ENCODE measurements at regions not wholly inside any gene's neighbourhood (a gene's known extent, or its start where the extent isn't known, plus 50 kb on each side); places are given as distances from the start of the nearest gene placed in this dataset.

DNA sequence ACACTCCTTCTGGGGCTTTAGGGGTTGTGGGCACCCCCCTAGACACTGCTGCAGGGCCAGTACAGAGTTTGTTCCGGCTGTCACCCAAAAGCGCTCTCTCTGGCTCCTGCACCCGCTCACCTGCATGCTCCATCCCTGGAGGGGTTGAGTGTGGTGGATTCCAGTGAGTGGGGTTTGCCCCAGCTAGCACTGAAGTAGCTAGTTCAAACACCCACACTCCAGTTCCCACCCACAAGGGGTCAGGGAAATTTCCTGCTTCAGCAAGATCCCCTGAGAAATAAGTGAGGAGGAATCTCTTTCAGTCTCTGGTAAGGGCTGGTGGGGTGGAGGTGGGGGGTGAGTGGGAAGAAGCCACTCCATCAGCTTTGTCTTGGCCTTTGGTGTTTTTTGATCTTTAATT is 73.6 kb downstream of the TMEM17 start:
- Histone ChIP-seq H3K4me3 (ENCODE audit: insufficient read depth, low read depth, low read length, poor library complexity, severe bottlenecking) (no peak overlapping the region), H3K27ac (ENCODE audit: insufficient read depth, low read length, poor library complexity, severe bottlenecking) (no peak overlapping the region), H3K9me3 (ENCODE audit: control insufficient read depth, low read length) (no peaks in the 10 kb centered on the region), H3K27me3 (replicated peaks; ENCODE audit: control insufficient read depth, insufficient read depth, low read length, poor library complexity, severe bottlenecking) (no peaks in the 10 kb centered on the region), H3K36me3 (ENCODE audit: control insufficient read depth, insufficient read depth, low read length) (no peaks in the 10 kb centered on the region), H3K4me1 (ENCODE audit: control insufficient read depth, insufficient read depth, low read length, poor library complexity, severe bottlenecking) (no peaks in the 10 kb centered on the region)
- no peak for DNase-seq

- Histone ChIP-seq H3K36me3 (ENCODE audit: control insufficient read depth, insufficient read depth, low read length) (no peaks in the 10 kb centered on the region), H3K9me3 (ENCODE audit: control insufficient read depth, low read length) (no peaks in the 10 kb centered on the region), H3K4me3 (ENCODE audit: insufficient read depth, low read depth, low read length, poor library complexity, severe bottlenecking) (no peak overlapping the region), H3K4me1 (ENCODE audit: control insufficient read depth, insufficient read depth, low read length, poor library complexity, severe bottlenecking) (no peaks in the 10 kb centered on the region), H3K27ac (ENCODE audit: insufficient read depth, low read length, poor library complexity, severe bottlenecking) (no peak overlapping the region), H3K27me3 (replicated peaks; ENCODE audit: control insufficient read depth, insufficient read depth, low read length, poor library complexity, severe bottlenecking) (no peaks in the 10 kb centered on the region)
- no peak for DNase-seq
These were observed 74.5 kb downstream of the TMEM17 start for GRCh38 chr2:62431512-62431911.

GRCh38 chr2:62430146-62430545 is 75.8 kb downstream of the TMEM17 start:
- no peak overlapping the region for H3K27ac ChIP-seq (ENCODE audit: insufficient read depth, low read length, poor library complexity, severe bottlenecking)
- no peak overlapping the region for H3K4me3 ChIP-seq (ENCODE audit: insufficient read depth, low read depth, low read length, poor library complexity, severe bottlenecking)
- H3K27me3 ChIP-seq (replicated peaks; ENCODE audit: control insufficient read depth, insufficient read depth, low read length, poor library complexity, severe bottlenecking): no peaks in the 10 kb centered on the region
- DNase-seq: no peak
- no peaks in the 10 kb centered on the region for H3K36me3 ChIP-seq (ENCODE audit: control insufficient read depth, insufficient read depth, low read length)
- H3K9me3 ChIP-seq (ENCODE audit: control insufficient read depth, low read length): no peaks in the 10 kb centered on the region
- H3K4me1 ChIP-seq (ENCODE audit: control insufficient read depth, insufficient read depth, low read length, poor library complexity, severe bottlenecking): no peaks in the 10 kb centered on the region

DNA sequence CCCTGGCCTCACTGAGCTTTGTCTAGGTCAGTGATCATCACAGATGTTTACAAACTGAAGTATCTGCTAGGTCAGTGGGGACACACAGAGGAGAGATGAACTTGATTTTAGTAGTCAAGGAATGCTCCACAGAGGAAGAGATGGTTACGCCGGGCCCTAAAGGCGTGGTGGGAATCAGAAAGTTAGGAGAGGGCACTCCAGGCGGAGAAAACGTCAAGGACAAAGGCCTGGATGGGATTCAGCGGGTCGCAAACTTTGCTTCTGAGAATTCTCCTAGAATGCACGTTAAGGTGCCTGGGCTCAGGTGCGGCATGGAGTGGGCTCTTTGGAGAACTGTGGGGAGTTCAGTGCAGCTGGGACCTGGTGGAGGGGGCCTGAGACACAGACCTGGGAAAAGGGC is 78.8 kb downstream of the TMEM17 start:
- H3K27ac ChIP-seq (ENCODE audit: insufficient read depth, low read length, poor library complexity, severe bottlenecking): no peak overlapping the region
- DNase-seq: no peak
- no peaks in the 10 kb centered on the region for H3K27me3 ChIP-seq (replicated peaks; ENCODE audit: control insufficient read depth, insufficient read depth, low read length, poor library complexity, severe bottlenecking)
- H3K4me3 ChIP-seq (ENCODE audit: insufficient read depth, low read depth, low read length, poor library complexity, severe bottlenecking): no peak overlapping the region
- no peaks in the 10 kb centered on the region for H3K9me3 ChIP-seq (ENCODE audit: control insufficient read depth, low read length)
- H3K4me1 ChIP-seq (ENCODE audit: control insufficient read depth, insufficient read depth, low read length, poor library complexity, severe bottlenecking): no peaks in the 10 kb centered on the region
- H3K36me3 ChIP-seq (ENCODE audit: control insufficient read depth, insufficient read depth, low read length): no peaks in the 10 kb centered on the region

- Histone ChIP-seq H3K4me3 (ENCODE audit: insufficient read depth, low read depth, low read length, poor library complexity, severe bottlenecking) (no peak overlapping the region), H3K4me1 (ENCODE audit: control insufficient read depth, insufficient read depth, low read length, poor library complexity, severe bottlenecking) (no peaks in the 10 kb centered on the region), H3K36me3 (ENCODE audit: control insufficient read depth, insufficient read depth, low read length) (no peaks in the 10 kb centered on the region), H3K27me3 (replicated peaks; ENCODE audit: control insufficient read depth, insufficient read depth, low read length, poor library complexity, severe bottlenecking) (no peaks in the 10 kb centered on the region), H3K27ac (ENCODE audit: insufficient read depth, low read length, poor library complexity, severe bottlenecking) (no peak overlapping the region), H3K9me3 (ENCODE audit: control insufficient read depth, low read length) (no peaks in the 10 kb centered on the region)
- DNase-seq: no peak
These were observed 79.7 kb downstream of the TMEM17 start for GRCh38 chr2:62426154-62426912.

- Histone ChIP-seq H3K4me3 (ENCODE audit: insufficient read depth, low read depth, low read length, poor library complexity, severe bottlenecking) (no peak overlapping the region), H3K4me1 (ENCODE audit: control insufficient read depth, insufficient read depth, low read length, poor library complexity, severe bottlenecking) (no peaks in the 10 kb centered on the region), H3K9me3 (ENCODE audit: control insufficient read depth, low read length) (no peaks in the 10 kb centered on the region), H3K27ac (ENCODE audit: insufficient read depth, low read length, poor library complexity, severe bottlenecking) (no peak overlapping the region), H3K27me3 (replicated peaks; ENCODE audit: control insufficient read depth, insufficient read depth, low read length, poor library complexity, severe bottlenecking) (no peaks in the 10 kb centered on the region), H3K36me3 (ENCODE audit: control insufficient read depth, insufficient read depth, low read length) (no peaks in the 10 kb centered on the region)
- DNase-seq: no peak
These were observed 80.3 kb downstream of the TMEM17 start for GRCh38 chr2:62425684-62426083.

DNA sequence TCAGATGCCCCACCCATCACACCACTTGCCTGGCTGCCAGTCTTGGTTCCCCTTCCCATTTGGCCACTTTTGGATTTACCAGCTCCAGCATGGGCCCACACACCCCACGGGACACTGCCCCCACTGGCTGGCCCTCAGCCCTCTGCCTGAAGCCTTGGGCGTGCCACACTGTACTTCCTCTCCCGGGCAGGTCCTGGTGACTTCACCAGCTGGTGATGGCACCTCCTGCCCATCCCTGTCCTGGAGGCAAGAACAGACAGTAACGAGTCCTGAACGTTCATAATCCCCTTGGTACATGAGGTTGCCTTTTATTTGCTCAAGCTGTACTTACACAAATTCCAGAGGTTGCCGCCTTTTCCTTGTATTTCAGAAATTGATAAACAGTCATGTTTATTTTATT is 81.1 kb downstream of the TMEM17 start:
- Histone ChIP-seq H3K4me3 (ENCODE audit: insufficient read depth, low read depth, low read length, poor library complexity, severe bottlenecking) (no peak overlapping the region), H3K27me3 (replicated peaks; ENCODE audit: control insufficient read depth, insufficient read depth, low read length, poor library complexity, severe bottlenecking) (no peaks in the 10 kb centered on the region), H3K27ac (ENCODE audit: insufficient read depth, low read length, poor library complexity, severe bottlenecking) (no peak overlapping the region), H3K9me3 (ENCODE audit: control insufficient read depth, low read length) (no peaks in the 10 kb centered on the region), H3K36me3 (ENCODE audit: control insufficient read depth, insufficient read depth, low read length) (no peaks in the 10 kb centered on the region), H3K4me1 (ENCODE audit: control insufficient read depth, insufficient read depth, low read length, poor library complexity, severe bottlenecking) (no peaks in the 10 kb centered on the region)
- no peak for DNase-seq

DNA sequence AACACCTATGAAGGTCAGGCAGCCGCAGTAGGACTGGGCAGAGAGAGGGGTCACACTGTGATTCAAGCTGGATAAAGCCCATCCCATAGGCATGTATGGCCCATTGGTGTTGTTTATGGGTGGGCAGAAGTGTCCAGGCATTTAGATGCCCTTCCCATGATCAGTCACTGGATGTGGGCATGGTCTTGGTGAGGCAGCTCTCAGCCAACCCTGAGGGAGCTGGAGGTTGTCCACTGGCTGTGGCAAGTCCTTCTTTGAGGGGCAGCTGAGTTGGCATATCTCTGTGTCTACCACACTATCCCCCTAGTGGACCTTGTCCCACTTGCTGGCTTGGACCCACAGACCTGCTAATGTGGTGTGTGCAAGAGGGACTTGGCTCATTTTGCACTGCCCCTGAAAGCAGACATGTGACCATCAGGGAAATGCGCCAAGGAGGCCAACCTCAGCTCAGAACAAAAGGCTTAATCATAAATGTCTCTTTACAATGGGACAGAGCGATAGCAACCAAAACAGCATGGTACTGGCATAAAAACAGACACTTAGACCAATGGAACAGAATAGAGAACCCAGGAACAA is 82.0 kb downstream of the TMEM17 start:
- no peak for DNase-seq
- H3K27ac ChIP-seq (ENCODE audit: insufficient read depth, low read length, poor library complexity, severe bottlenecking): no peak overlapping the region
- no peak overlapping the region for H3K4me3 ChIP-seq (ENCODE audit: insufficient read depth, low read depth, low read length, poor library complexity, severe bottlenecking)
- no peaks in the 10 kb centered on the region for H3K9me3 ChIP-seq (ENCODE audit: control insufficient read depth, low read length)
- H3K4me1 ChIP-seq (ENCODE audit: control insufficient read depth, insufficient read depth, low read length, poor library complexity, severe bottlenecking): no peaks in the 10 kb centered on the region
- H3K27me3 ChIP-seq (replicated peaks; ENCODE audit: control insufficient read depth, insufficient read depth, low read length, poor library complexity, severe bottlenecking): no peaks in the 10 kb centered on the region
- H3K36me3 ChIP-seq (ENCODE audit: control insufficient read depth, insufficient read depth, low read length): no peaks in the 10 kb centered on the region

GRCh38 chr2:62423235-62423634 is 82.8 kb downstream of the TMEM17 start:
- no peaks in the 10 kb centered on the region for H3K27me3 ChIP-seq (replicated peaks; ENCODE audit: control insufficient read depth, insufficient read depth, low read length, poor library complexity, severe bottlenecking)
- H3K36me3 ChIP-seq (ENCODE audit: control insufficient read depth, insufficient read depth, low read length): no peaks in the 10 kb centered on the region
- no peak overlapping the region for H3K4me3 ChIP-seq (ENCODE audit: insufficient read depth, low read depth, low read length, poor library complexity, severe bottlenecking)
- no peak overlapping the region for H3K27ac ChIP-seq (ENCODE audit: insufficient read depth, low read length, poor library complexity, severe bottlenecking)
- no peaks in the 10 kb centered on the region for H3K4me1 ChIP-seq (ENCODE audit: control insufficient read depth, insufficient read depth, low read length, poor library complexity, severe bottlenecking)
- DNase-seq: no peak
- H3K9me3 ChIP-seq (ENCODE audit: control insufficient read depth, low read length): no peaks in the 10 kb centered on the region

DNA sequence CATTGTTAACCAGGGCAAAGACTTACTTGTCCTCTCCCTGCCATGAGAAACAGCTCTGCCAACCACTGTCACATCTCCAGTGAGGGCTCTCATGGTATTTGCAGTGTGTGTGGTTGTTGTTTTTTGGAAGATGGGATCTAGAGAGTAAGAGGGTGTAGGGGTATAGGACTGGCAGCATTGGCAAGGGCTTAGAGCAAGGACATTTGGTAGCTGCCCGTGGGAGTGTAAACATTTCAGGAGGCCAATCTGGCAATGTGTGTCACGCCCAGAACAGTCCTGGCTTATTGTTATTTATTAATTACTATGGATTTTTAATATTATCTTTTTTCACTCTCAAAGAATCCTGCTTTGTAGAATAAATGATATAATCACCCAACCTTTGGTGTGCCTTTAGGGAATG is 90.5 kb downstream of the TMEM17 start:
- Histone ChIP-seq H3K27ac (ENCODE audit: insufficient read depth, low read length, poor library complexity, severe bottlenecking) (no peak overlapping the region), H3K9me3 (ENCODE audit: control insufficient read depth, low read length) (no peaks in the 10 kb centered on the region), H3K27me3 (replicated peaks; ENCODE audit: control insufficient read depth, insufficient read depth, low read length, poor library complexity, severe bottlenecking) (no peaks in the 10 kb centered on the region), H3K4me3 (ENCODE audit: insufficient read depth, low read depth, low read length, poor library complexity, severe bottlenecking) (no peak overlapping the region), H3K36me3 (ENCODE audit: control insufficient read depth, insufficient read depth, low read length) (no peaks in the 10 kb centered on the region), H3K4me1 (ENCODE audit: control insufficient read depth, insufficient read depth, low read length, poor library complexity, severe bottlenecking) (no peaks in the 10 kb centered on the region)
- DNase-seq: no peak
